ENCODE measurements at regions not wholly inside any gene's neighbourhood (a gene's known extent, or its start where the extent isn't known, plus 50 kb on each side); places are given as distances from the start of the nearest gene placed in this dataset.

- no peaks in the 10 kb centered on the region for H4K20me1 ChIP-seq (replicated peaks; ENCODE audit: control insufficient read depth, extremely low read depth, insufficient read depth, low read length)
- H3K4me2 ChIP-seq (ENCODE audit: insufficient read depth, low read length): peak overlapping the region; percentile 59
- H3K4me3 ChIP-seq (replicated peaks in 1 of 3; ENCODE audit: insufficient read depth in 1 of 3, low read depth in 1 of 3, low read length in 3 of 3): no peak overlapping the region
- H3K79me2 ChIP-seq (ENCODE audit: control insufficient read depth, insufficient read depth, low read length): no peaks in the 10 kb centered on the region
- no peak overlapping the region for H3K9ac ChIP-seq (replicated peaks; ENCODE audit: extremely low read depth, insufficient read depth, low read length)
- DNase-seq (ENCODE audit: low read depth, low spot score): peak; percentile 90
- peaks cover 28% of the 10 kb centered on the region for H3K4me1 ChIP-seq (ENCODE audit: control insufficient read depth, extremely low read depth, insufficient read depth, low read length)
- BruUV-seq (replicated peaks): no TSS peak
- H3K36me3 ChIP-seq (ENCODE audit: control insufficient read depth in 2 of 2, extremely low read depth in 1 of 2, insufficient read depth in 2 of 2, low read length in 2 of 2): no peaks in the 10 kb centered on the region
- peak overlapping the region; percentile 50 for H3K27ac ChIP-seq (ENCODE audit: insufficient read depth, low read depth, low read length)
- peak; percentile 73 for FAIRE-seq
- CTCF ChIA-PET: no interaction called here
- no peaks in the 10 kb centered on the region for H3K27me3 ChIP-seq (ENCODE audit: control insufficient read depth in 2 of 2, insufficient read depth in 2 of 2, low read length in 2 of 2)
- no peaks in the 10 kb centered on the region for H3K9me1 ChIP-seq (replicated peaks; ENCODE audit: control insufficient read depth, extremely low read depth, insufficient read depth, low read length)
- dilution Hi-C loops (cut with MboI; ENCODE audit: extremely low pct_ligation_motif_present, low sequenced_read_pairs) (no loop called here), intact Hi-C loops (cut with micrococcal nuclease) (loop anchor here (1.0 to 5.0 kb wide), 7 partner anchors 17 to 310 kb away; no protein-coding TSS in a partner anchor)
- POLR2A ChIA-PET: no interaction called here
- TF ChIP-seq FOS (IDR thresholded peaks at IDR 0.05; ENCODE audit: borderline replicate concordance, insufficient read depth, low read length) (peak; percentile 73), JUN (IDR thresholded peaks at IDR 0.05; ENCODE audit: borderline replicate concordance, insufficient read depth, insufficient read length, low read depth) (peak; percentile 73), CTCF (IDR thresholded peaks at IDR 0.05; ENCODE audit: extremely low read depth in 1 of 2, insufficient read depth in 1 of 2, low read depth in 1 of 2, low read length in 2 of 2) (no peak), POLR2A (IDR thresholded peaks at IDR 0.05; ENCODE audit: low read depth, low read length) (no peak), POLR2AphosphoS5 (IDR thresholded peaks at IDR 0.05; ENCODE audit: insufficient read depth, low read depth, low read length) (peak; percentile 21), MYC (IDR thresholded peaks at IDR 0.05; ENCODE audit: low read depth, low read length) (no peak), GATA2 (IDR thresholded peaks at IDR 0.05; ENCODE audit: insufficient read depth, insufficient read length, low read depth, low read length) (no peak), EZH2 (IDR thresholded peaks at IDR 0.05; ENCODE audit: borderline replicate concordance, low read depth, low read length, severe bottlenecking) (no peak), MAX (IDR thresholded peaks at IDR 0.05; ENCODE audit: insufficient read depth, insufficient read length) (no peak)
- no peak overlapping the region for H2AFZ ChIP-seq (ENCODE audit: low read depth, low read length)
- no peaks in the 10 kb centered on the region for H3K9me3 ChIP-seq (replicated peaks; ENCODE audit: control insufficient read depth, insufficient read depth, low read length)
These were observed 265.4 kb downstream of the TRIB2 start for GRCh38 chr2:12982149-12982584.

All from endothelial cell of umbilical vein (primary cell).